ENCODE measurements at regions not wholly inside any gene's neighbourhood (a gene's known extent, or its start where the extent isn't known, plus 50 kb on each side); places are given as distances from the start of the nearest gene placed in this dataset.

DNA sequence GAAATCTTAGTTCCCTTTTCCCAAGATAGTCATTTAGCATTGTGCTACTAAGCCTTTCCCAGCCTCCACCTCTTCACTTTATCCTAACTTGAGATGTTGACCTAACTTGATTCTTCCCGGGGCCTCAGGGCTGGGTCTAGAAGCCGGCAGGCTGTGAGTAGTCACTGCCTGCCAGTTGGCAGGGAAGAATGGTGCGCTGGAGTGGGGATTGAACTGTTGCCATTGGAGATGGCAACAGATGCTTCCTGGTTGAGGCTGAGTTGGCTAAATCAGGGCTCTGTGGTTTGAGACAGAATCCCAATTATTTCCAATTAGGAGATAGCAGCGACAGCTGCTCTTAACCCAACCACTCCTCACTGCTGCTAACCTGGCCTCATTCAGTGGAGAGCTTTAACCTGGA lies 343.1 kb downstream of the BRINP1 start:
- TF ChIP-seq, protein P1, sequence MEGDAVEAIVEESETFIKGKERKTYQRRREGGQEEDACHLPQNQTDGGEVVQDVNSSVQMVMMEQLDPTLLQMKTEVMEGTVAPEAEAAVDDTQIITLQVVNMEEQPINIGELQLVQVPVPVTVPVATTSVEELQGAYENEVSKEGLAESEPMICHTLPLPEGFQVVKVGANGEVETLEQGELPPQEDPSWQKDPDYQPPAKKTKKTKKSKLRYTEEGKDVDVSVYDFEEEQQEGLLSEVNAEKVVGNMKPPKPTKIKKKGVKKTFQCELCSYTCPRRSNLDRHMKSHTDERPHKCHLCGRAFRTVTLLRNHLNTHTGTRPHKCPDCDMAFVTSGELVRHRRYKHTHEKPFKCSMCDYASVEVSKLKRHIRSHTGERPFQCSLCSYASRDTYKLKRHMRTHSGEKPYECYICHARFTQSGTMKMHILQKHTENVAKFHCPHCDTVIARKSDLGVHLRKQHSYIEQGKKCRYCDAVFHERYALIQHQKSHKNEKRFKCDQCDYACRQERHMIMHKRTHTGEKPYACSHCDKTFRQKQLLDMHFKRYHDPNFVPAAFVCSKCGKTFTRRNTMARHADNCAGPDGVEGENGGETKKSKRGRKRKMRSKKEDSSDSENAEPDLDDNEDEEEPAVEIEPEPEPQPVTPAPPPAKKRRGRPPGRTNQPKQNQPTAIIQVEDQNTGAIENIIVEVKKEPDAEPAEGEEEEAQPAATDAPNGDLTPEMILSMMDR (IDR thresholded peaks at IDR 0.05), result no peak
- TF ChIP-seq POLR2AphosphoS5 (IDR thresholded peaks at IDR 0.05), result no peak
